Esophagus (tissue), 2 donors: ENCODE measurements at regions not wholly inside any gene's neighbourhood (a gene's known extent, or its start where the extent isn't known, plus 50 kb on each side); places are given as distances from the start of the nearest gene placed in this dataset.

ENCODE experiments used
- H3K27ac ChIP-seq, 2 donors: one replicate each; pipeline ENCODE4 v1.5.1; 2013; ENCODE audit warnings: low read depth in 2 of 2, mild to moderate bottlenecking in 2 of 2, inconsistent platforms in 1 of 2, low read length in 1 of 2, moderate library complexity in 1 of 2
- H3K27me3 ChIP-seq, 2 donors: one replicate each; pipeline ENCODE4 v1.6.1; 2013; ENCODE audit warnings: low read length in 2 of 2, control low read depth in 1 of 2, mild to moderate bottlenecking in 1 of 2; ENCODE audit not compliant: insufficient read depth in 2 of 2, control insufficient read depth in 1 of 2
- H3K36me3 ChIP-seq, 2 donors: one replicate each; pipeline ENCODE4 v1.6.1; 2013; ENCODE audit warnings: low read length in 1 of 2; ENCODE audit not compliant: control insufficient read depth in 2 of 2, insufficient read depth in 2 of 2
- H3K4me1 ChIP-seq, 2 donors: one replicate each; pipeline ENCODE4 v1.6.1; 2013; ENCODE audit warnings: low read length in 1 of 2; ENCODE audit not compliant: control insufficient read depth in 2 of 2, insufficient read depth in 2 of 2
- H3K4me3 ChIP-seq, 2 donors: one replicate each; pipeline ENCODE4 v1.5.1; 2013; ENCODE audit warnings: low read length in 2 of 2, mild to moderate bottlenecking in 2 of 2, low read depth in 1 of 2, moderate library complexity in 1 of 2
- H3K9me3 ChIP-seq, 2 donors: one replicate each; pipeline ENCODE4 v1.6.1; 2013; ENCODE audit warnings: mild to moderate bottlenecking in 2 of 2, low read depth in 1 of 2, low read length in 1 of 2, moderate library complexity in 1 of 2; ENCODE audit not compliant: control insufficient read depth in 2 of 2, insufficient read depth in 1 of 2
- WGBS, 2 donors: extraction: QIAGEN DNeasy Blood & Tissue Kit; methylation state at CpG; one replicate each; pipeline ENCODE4 v1.1.7; 2013; 5-methylcytosine and 5-hydroxymethylcytosine counted together
- donor health status: healthy with polysubstance abuse.
- donor health status: Bipolar disorder and iron deficiency.

DNA sequence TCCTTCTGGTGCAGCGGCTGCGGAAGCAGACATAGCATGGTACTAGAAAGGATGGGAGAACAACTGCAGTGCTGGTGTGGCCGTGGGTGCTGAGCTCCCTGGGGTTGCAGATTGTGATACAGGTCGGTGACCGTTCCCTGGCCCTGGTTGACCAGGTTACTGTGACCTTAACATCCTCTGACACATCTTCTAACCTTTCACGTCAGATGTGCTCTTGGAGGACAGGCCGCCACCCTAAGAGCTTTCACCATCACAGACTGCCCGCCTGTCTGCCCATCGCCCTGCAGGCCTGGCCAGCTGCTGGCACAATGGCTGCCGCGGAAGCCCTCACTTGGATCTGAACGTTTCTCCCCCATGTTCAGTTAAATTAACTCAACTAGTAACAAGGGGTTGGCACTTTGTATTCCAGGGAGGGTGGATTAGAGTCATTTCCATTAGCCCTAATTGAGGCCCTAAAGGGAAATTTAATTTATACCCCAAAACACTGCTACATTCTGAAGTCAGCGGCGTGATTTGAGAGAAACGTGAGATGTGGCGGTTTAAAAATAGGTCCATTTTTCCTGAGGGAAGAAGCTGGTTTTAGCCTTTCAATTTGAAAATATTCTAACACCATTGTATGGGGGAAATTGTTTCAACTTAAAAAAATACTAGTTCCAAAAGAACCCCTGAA, 443.9 kb upstream of the CDH4 start:
- Histone ChIP-seq H3K4me3 (no peak overlapping the region), H3K27ac (no peak overlapping the region), H3K4me1 (peaks cover 0 to 2% of the 10 kb centered on the region in 2 donors), H3K27me3 (no peaks in the 10 kb centered on the region), H3K36me3 (no peaks in the 10 kb centered on the region), H3K9me3 (peaks cover 0 to 2% of the 10 kb centered on the region in 2 donors)
- 90% methylated on average over 16 of the region's 16 CpGs for WGBS, 2 donors

DNA sequence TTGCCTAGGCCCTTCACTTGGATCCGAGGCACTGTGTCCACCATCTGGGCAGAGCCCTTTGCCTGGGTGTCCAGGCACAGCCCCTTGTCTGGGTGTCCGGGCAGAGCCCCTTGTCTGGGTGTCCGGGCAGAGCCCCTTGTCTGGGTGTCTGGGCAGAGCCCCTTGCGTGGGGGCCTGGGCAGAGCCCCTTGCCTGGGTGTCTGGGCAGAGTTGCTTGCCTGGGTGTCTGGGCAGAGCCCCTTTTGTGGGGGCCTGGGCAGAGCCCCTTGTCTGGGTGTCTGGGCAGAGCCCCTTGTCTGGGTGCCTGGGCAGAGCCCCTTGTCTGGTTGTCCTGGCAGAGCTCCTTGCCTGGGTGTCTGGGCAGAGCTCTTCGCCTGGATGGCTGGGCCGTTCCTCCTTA, 443.4 kb upstream of the CDH4 start:
- Histone ChIP-seq H3K27ac (no peak overlapping the region), H3K4me1 (no peaks in the 10 kb centered on the region), H3K27me3 (no peaks in the 10 kb centered on the region), H3K36me3 (no peaks in the 10 kb centered on the region), H3K9me3 (peaks cover 0 to 2% of the 10 kb centered on the region in 2 donors), H3K4me3 (no peak overlapping the region)
- 86 to 96% methylated on average over 6 of the region's 6 CpGs for WGBS, 2 donors

DNA sequence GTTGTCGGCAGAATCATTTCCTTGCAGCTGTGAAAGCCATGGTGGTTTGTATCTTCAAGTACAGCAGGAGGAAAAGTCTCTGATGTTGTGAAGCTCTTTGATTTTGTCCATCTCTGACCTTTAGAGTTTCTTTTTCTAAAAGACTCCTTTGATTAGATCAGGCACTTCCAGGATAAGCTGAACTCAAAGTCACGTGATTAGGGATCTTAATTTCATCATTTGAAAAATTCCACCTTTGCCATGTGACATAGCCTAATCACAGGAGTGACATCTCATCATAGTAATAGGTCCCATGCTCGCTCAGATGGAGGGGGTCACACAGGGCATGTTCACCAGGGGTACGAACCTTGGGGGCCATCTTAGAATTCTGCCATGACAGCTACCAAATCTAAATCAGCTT, 441.5 kb upstream of the CDH4 start:
- Histone ChIP-seq H3K36me3 (no peaks in the 10 kb centered on the region), H3K4me3 (no peak overlapping the region), H3K9me3 (peaks cover 0 to 2% of the 10 kb centered on the region in 2 donors), H3K27me3 (no peaks in the 10 kb centered on the region), H3K4me1 (no peaks in the 10 kb centered on the region), H3K27ac (no peak overlapping the region)
- 75 to 85% methylated on average over 4 of the region's 4 CpGs for WGBS, 2 donors

DNA sequence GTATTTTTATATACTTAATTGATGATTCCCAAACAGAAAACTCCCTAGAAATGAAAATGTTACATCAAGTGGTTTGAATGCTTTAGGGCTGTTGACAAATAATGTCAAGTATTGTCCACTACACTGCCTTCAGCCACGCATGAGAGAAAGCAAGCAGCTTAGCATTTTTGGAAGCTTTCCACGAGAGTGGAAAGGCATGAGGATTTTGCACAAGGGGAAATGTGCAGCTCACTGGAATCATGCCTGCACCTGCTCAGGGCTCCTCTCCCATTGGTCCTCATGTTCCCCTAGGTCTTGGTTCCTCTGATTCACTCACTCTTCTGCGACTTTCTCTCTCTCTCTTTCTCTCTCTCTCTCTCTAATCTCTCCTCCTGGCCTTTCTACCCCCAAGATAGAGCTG, 439.5 kb upstream of the CDH4 start:
- Histone ChIP-seq H3K4me1 (no peaks in the 10 kb centered on the region), H3K36me3 (no peaks in the 10 kb centered on the region), H3K27me3 (no peaks in the 10 kb centered on the region), H3K4me3 (no peak overlapping the region), H3K9me3 (no peaks in the 10 kb centered on the region), H3K27ac (no peak overlapping the region)
- WGBS, 2 donors, result 56% methylated on average over 3 of the region's 3 CpGs

DNA sequence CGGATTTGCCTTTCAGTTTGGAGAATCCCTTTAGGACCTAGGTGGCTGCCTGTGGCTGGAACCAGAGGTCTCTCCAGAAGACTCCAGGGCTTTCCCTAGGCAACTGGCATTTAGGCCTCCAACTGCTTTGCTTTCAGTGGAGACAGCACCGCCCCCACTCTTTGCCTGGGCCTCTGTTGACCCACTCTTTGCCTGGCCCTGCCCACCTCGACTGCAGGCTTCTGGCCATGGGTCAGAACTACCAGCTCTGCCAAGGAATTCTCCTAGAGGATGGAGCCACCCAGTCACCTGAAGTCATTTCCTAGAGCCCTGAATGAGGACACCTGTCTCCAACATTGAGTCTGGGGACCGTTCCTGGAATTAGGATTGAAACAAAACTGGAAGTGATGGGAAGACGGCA, 439.0 kb upstream of the CDH4 start:
- no peaks in the 10 kb centered on the region for H3K9me3 ChIP-seq
- 66 to 71% methylated on average over 5 of the region's 5 CpGs for WGBS, 2 donors

GRCh38 chr20:60815656-60816055, 436.4 kb upstream of the CDH4 start:
- H3K27me3 ChIP-seq, result no peaks in the 10 kb centered on the region
- no peaks in the 10 kb centered on the region for H3K36me3 ChIP-seq
- no peaks in the 10 kb centered on the region for H3K4me1 ChIP-seq
- H3K27ac ChIP-seq, result no peak overlapping the region
- H3K9me3 ChIP-seq, result no peaks in the 10 kb centered on the region
- 87 to 91% methylated on average over 6 of the region's 6 CpGs for WGBS, 2 donors
- no peak overlapping the region for H3K4me3 ChIP-seq

More for the DNA sequence above, 439.0 kb upstream of the CDH4 start:
- H3K4me1 ChIP-seq, result no peaks in the 10 kb centered on the region
- H3K27ac ChIP-seq, result no peak overlapping the region
- no peaks in the 10 kb centered on the region for H3K36me3 ChIP-seq
- H3K4me3 ChIP-seq, result no peak overlapping the region
- H3K27me3 ChIP-seq, result no peaks in the 10 kb centered on the region

DNA sequence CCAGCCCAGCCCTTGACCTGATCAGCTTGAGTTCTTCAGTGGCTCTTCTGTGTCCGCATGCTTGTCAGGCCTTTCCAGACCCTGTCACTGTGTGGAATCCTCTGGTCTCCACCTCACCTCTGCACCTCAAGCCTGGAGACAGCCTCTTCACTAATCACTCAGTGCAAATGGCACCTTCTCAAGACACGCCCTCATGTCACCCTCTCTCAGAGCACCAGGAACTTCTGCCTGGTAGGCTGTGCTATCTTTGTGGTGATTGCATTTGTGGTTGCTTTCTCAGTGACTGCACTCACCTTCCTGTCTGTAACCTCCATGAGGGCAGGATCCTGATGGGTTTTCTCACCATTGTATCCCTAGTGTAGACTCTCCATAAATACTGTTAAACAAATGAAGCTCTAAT, 435.2 kb upstream of the CDH4 start:
- no peaks in the 10 kb centered on the region for H3K36me3 ChIP-seq
- H3K4me3 ChIP-seq, result no peak overlapping the region
- H3K27me3 ChIP-seq, result no peaks in the 10 kb centered on the region
- 76 to 82% methylated on average over 2 of the region's 2 CpGs for WGBS, 2 donors
- H3K27ac ChIP-seq, result no peak overlapping the region
- H3K4me1 ChIP-seq, result no peaks in the 10 kb centered on the region
- H3K9me3 ChIP-seq, result no peaks in the 10 kb centered on the region

DNA sequence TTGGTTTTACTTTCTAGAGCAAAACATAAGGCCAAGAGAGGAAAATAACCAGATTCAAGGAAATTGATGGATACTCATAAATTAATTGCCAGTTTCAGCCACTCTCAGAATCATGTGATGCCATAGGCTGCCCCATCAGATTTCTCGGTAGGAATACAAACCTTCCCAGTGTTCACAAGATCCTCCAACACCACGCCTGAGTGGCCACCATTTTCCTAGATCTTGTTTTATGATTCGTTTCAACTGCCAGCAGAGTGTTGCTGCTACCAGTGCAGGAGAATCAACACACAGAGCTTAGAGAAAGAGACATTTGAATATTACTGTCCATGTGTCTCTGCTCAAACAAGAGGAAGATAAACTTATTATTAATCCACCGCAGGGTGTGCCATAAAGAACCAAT, 434.2 kb upstream of the CDH4 start:
- no peak overlapping the region for H3K27ac ChIP-seq
- H3K9me3 ChIP-seq, result no peaks in the 10 kb centered on the region
- 77 to 80% methylated on average over 4 of the region's 4 CpGs for WGBS, 2 donors
- no peak overlapping the region for H3K4me3 ChIP-seq
- H3K4me1 ChIP-seq, result no peaks in the 10 kb centered on the region
- H3K36me3 ChIP-seq, result no peaks in the 10 kb centered on the region
- H3K27me3 ChIP-seq, result no peaks in the 10 kb centered on the region

DNA sequence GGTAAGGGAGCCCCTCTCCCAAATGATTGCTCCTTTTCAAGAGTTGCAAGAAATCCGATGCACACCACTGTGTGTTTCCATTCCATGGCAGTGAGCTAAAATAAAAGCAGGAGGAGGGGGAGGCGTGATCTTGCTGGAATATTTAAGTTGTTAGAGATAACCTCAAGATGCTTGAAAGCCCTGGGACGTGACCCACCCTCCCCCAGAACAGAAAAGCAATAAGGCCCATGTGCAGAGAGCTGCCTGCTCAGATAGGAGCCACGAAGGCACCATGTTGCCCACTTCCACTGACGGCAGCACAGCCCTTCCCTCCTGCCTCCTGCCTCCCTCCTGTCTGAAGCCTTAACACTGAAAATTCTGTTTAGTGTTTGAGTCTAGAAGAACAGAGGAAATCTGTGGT, 432.6 kb upstream of the CDH4 start:
- Histone ChIP-seq H3K4me1 (no peaks in the 10 kb centered on the region), H3K9me3 (no peaks in the 10 kb centered on the region), H3K27ac (no peak overlapping the region), H3K27me3 (no peaks in the 10 kb centered on the region), H3K4me3 (no peak overlapping the region), H3K36me3 (no peaks in the 10 kb centered on the region)
- 30 to 33% methylated on average over 5 of the region's 5 CpGs for WGBS, 2 donors

GRCh38 chr20:60820149-60820548, 431.9 kb upstream of the CDH4 start:
- no peak overlapping the region for H3K4me3 ChIP-seq
- 57 to 62% methylated on average over 4 of the region's 4 CpGs for WGBS, 2 donors

More at GRCh38 chr20:60820149-60820548, 431.9 kb upstream of the CDH4 start:
- Histone ChIP-seq H3K27me3 (no peaks in the 10 kb centered on the region), H3K36me3 (no peaks in the 10 kb centered on the region), H3K4me1 (no peaks in the 10 kb centered on the region), H3K9me3 (no peaks in the 10 kb centered on the region), H3K27ac (no peak overlapping the region)
